Heart right ventricle (tissue), 16 donors: ENCODE measurements at regions not wholly inside any gene's neighbourhood (a gene's known extent, or its start where the extent isn't known, plus 50 kb on each side); places are given as distances from the start of the nearest gene placed in this dataset.

Source experiments
- ATAC-seq, 8 donors: fragments of 200-7000 bp; cut with Tn5 transposase; one replicate each; pipeline ENCODE4 v1.9.1; 2020; ENCODE audit warnings: mild to moderate bottlenecking in 8 of 8, moderate library complexity in 8 of 8, moderate number of reproducible peaks in 1 of 8
- DNase-seq, 2 donors: peaks; one replicate each; pipeline ENCODE4 v3.0.0-alpha.2; 2020
- H3K27ac ChIP-seq, 10 donors: fragments of 200-600 bp; sonication (generic) in 2 of 10; one replicate each; pipeline versions ENCODE4 v1.5.0 to v1.8.0; 2020 to 2022; ENCODE audit warnings: mild to moderate bottlenecking in 3 of 10
- H3K27me3 ChIP-seq, 7 donors: fragments of 200-600 bp; one replicate each; pipeline ENCODE4 v1.8.0; 2021 to 2022; ENCODE audit warnings: mild to moderate bottlenecking in 2 of 7
- H3K36me3 ChIP-seq, 9 donors: fragments of 200-600 bp; sonication (generic) in 1 of 9; one replicate each; pipeline versions ENCODE4 v1.5.0 to v1.8.0; 2020 to 2022; ENCODE audit warnings: mild to moderate bottlenecking in 2 of 9
- H3K4me1 ChIP-seq, 9 donors: fragments of 200-600 bp; sonication (generic) in 1 of 9; one replicate each; pipeline versions ENCODE4 v1.5.0 to v1.8.0; 2020 to 2022; ENCODE audit warnings: mild to moderate bottlenecking in 4 of 9
- H3K4me3 ChIP-seq, 10 donors: fragments of 200-600 bp; sonication (generic) in 2 of 10; one replicate each; pipeline versions ENCODE4 v1.5.0 to v1.8.0; 2020 to 2022; ENCODE audit warnings: mild to moderate bottlenecking in 7 of 10, moderate library complexity in 2 of 10
- H3K9me3 ChIP-seq, 11 donors: fragments of 200-600 bp in 10 of 11; sonication (generic) in 2 of 11; one replicate each; pipeline versions ENCODE4 v1.5.0 to v1.8.0; 2013 to 2022; ENCODE audit warnings: mild to moderate bottlenecking in 2 of 11, control low read depth in 1 of 11, moderate library complexity in 1 of 11
- WGBS, 2 donors: extraction: QIAGEN DNeasy Blood & Tissue Kit; methylation state at CpG; one replicate each; pipeline ENCODE4 v1.1.7; 2013; ENCODE audit warnings: inconsistent platforms in 1 of 2; 5-methylcytosine and 5-hydroxymethylcytosine counted together
- intact Hi-C, 10 donors: fragments of 100-400 bp; cut with DNase I; formaldehyde crosslinking; loops; one replicate each; pipeline versions ENCODE4 v1.11.1 to v1.14.2; 2022
- TF ChIP-seq, protein P1 (sequence below), 9 donors: fragments of 200-600 bp; sonication (generic) in 2 of 9; IDR thresholded peaks; one replicate each; pipeline versions ENCODE4 v1.5.0 to v1.8.0; 2021 to 2022; ENCODE audit warnings: antibody characterized with exemption in 9 of 9, mild to moderate bottlenecking in 5 of 9, moderate library complexity in 1 of 9
- donor health status: Arrhythmogenic right ventricular cardiomyopathy.
- donor health status: ischemic (EF 13 %, LVEDD 7.1; RV severe dilation, severe dysfunction).
- donor health status: healthy with polysubstance abuse.
- donor health status: DM: no; HTN: yes; CAD: no.
- donor health status: DM: no; HTN: no; CAD: no.
- donor health status: ischemic (EF 25% LVEDD 6.9; RV normal size, moderate dysfunction).
- donor health status: ischemic (EF 25% LVEDD 5.7; RV mildly dilated, moderate dysfunction).
- donor health status: healthy.
- donor health status: DM: yes; HTN: yes; CAD: no.
- donor health status: Ischemic cardiomyopathy.
- donor health status: ischemic (EF 35%, LVEDD 5.7; RV mildly dilated, moderate dysfunction).
- donor health status: nonischemic (EF 11% LVEDD 7.7; RV severe dilation, severe dysfunction).
- donor health status: DM: yes; HTN: yes; CAD: no.
- donor health status: PGD.
- donor health status: ischemic (EF 29% LVEDD 5.4; RV normal size, mild dysfunction).
- donor health status: nonischemic (EF 23%, LVEDD 6.1; RV moderate dilation, normal function).

DNA sequence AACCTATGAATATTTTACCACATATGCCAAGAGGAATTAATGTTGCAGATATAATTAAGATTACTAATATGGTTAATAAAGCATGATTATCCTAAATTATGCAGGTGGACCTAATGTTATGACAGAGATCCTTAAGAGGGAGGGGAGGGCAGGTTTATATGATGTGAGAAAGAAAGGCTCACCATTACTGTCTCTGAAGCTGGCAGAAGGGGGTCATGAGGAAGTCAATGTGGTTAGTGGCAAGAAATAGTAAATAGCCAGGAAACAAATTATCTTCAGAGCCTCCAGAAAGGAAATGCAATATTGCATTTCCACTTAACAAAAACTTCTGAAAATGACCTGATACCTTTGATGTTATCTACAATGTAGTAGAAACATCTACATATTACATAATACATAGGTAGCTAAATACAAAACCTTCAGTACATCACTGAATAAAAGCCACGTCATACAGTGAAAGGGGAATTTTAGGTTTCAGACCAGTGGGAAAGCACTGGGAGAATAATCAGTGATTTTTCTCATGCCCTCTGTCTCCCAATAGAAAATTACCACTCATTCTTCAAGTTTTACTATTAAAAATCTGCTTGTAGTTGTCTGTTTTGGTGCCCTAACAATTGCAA, 609.2 kb downstream of the SPOCK3 start:
- H3K9me3 ChIP-seq = no peaks in the 10 kb centered on the region
- no peak for DNase-seq

DNA sequence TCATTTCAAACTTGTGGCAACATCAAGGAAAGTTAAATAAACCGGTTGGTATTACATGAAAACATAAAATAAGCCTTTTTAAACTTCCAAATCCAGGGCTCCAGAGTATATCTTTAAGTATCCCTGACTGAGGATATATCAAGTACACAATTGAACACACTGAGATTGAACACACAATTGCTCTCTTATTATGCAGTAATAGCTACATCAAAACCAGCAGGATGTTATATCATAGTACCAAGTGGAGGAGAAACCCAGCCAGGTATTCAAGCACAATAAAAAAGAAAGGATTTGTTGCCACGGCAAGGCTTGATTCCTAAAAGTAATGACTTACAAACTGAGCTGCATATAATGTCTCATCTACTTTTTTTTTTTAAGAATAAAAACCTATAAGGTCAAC, 605.8 kb downstream of the SPOCK3 start:
- WGBS, 2 donors = 65 to 79% methylated on average over 2 of the region's 2 CpGs
- Histone ChIP-seq H3K4me1 (no peaks in the 10 kb centered on the region), H3K27ac (no peak overlapping the region), H3K4me3 (no peak overlapping the region), H3K27me3 (no peaks in the 10 kb centered on the region), H3K36me3 (no peaks in the 10 kb centered on the region), H3K9me3 (peaks cover 0 to 3% (median 0%) of the 10 kb centered on the region in 11 donors)
- ATAC-seq (no peak), DNase-seq (no peak)
- TF ChIP-seq, protein P1, sequence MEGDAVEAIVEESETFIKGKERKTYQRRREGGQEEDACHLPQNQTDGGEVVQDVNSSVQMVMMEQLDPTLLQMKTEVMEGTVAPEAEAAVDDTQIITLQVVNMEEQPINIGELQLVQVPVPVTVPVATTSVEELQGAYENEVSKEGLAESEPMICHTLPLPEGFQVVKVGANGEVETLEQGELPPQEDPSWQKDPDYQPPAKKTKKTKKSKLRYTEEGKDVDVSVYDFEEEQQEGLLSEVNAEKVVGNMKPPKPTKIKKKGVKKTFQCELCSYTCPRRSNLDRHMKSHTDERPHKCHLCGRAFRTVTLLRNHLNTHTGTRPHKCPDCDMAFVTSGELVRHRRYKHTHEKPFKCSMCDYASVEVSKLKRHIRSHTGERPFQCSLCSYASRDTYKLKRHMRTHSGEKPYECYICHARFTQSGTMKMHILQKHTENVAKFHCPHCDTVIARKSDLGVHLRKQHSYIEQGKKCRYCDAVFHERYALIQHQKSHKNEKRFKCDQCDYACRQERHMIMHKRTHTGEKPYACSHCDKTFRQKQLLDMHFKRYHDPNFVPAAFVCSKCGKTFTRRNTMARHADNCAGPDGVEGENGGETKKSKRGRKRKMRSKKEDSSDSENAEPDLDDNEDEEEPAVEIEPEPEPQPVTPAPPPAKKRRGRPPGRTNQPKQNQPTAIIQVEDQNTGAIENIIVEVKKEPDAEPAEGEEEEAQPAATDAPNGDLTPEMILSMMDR (IDR thresholded peaks at IDR 0.05) = no peak
- intact Hi-C loops = no loop called here

More for the DNA sequence above, 609.2 kb downstream of the SPOCK3 start:
- H3K27ac ChIP-seq = no peak overlapping the region
- no peaks in the 10 kb centered on the region for H3K36me3 ChIP-seq
- intact Hi-C loops = no loop called here
- ATAC-seq = no peak
- no peak overlapping the region for H3K4me3 ChIP-seq
- no peaks in the 10 kb centered on the region for H3K27me3 ChIP-seq
- H3K4me1 ChIP-seq = no peaks in the 10 kb centered on the region
- 61 to 62% methylated on average over 1 of the region's 1 CpG for WGBS, 2 donors
- TF ChIP-seq, protein P1 (IDR thresholded peaks at IDR 0.05) = no peak

DNA sequence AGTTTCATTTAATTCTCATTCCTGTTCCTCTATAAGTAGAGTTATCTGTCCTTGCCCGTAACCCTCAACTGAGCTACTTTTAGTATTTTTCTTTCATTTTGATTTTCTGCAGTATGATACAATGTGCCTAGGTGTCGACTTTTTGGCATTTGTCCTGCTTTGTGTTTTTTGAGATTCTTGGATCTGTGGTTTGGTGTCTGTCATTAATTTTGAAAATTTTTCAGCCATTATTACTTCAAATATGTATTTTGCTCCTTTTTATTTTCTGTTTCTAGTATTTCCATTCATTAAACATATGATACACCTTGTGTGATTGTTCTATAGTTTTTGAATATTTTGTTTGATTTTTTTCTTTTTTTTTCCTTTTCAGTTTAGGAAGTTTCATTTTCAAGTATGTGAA, 598.9 kb downstream of the SPOCK3 start:
- ATAC-seq = no peak
- 82 to 84% methylated on average over 2 of the region's 2 CpGs for WGBS, 2 donors
- H3K27me3 ChIP-seq = no peaks in the 10 kb centered on the region
- H3K4me1 ChIP-seq = no peaks in the 10 kb centered on the region
- intact Hi-C loops = no loop called here
- H3K4me3 ChIP-seq = no peak overlapping the region
- peaks cover 0 to 24% (median 0%) of the 10 kb centered on the region in 11 donors for H3K9me3 ChIP-seq
- TF ChIP-seq, protein P1 (IDR thresholded peaks at IDR 0.05) = no peak
- H3K27ac ChIP-seq = no peak overlapping the region
- no peaks in the 10 kb centered on the region for H3K36me3 ChIP-seq
- DNase-seq = no peak

DNA sequence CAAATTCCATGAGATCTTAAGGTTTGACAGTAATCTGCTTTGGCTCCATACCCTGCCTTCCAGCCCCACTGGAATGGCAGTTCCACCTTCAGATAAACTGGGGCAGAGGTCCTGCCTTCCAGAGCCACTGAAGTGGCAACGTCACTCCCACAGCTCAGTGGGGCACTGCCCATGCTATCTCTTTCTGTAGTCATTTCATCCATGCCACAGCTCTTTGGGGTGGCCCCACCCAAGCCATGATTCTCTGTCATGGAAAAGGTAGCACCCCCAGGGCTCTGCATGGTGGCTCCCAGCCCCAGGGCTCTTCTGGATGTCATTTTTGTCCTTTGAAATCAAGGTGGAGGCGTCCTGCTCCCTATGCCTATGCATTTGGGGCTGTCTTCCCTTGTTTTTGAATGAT, 596.5 kb downstream of the SPOCK3 start:
- intact Hi-C loops = no loop called here
- H3K9me3 ChIP-seq = peaks cover 0 to 24% (median 0%) of the 10 kb centered on the region in 11 donors
- H3K27ac ChIP-seq = no peak overlapping the region
- DNase-seq (no peak), ATAC-seq (no peak)
- H3K4me1 ChIP-seq = no peaks in the 10 kb centered on the region
- H3K27me3 ChIP-seq = no peaks in the 10 kb centered on the region
- H3K4me3 ChIP-seq = no peak overlapping the region
- no peaks in the 10 kb centered on the region for H3K36me3 ChIP-seq
- WGBS, 2 donors = 55 to 70% methylated on average over 2 of the region's 2 CpGs
- TF ChIP-seq, protein P1 (IDR thresholded peaks at IDR 0.05) = no peak
